Right ventricle myocardium superior (tissue), 1 donor: ENCODE measurements at regions not wholly inside any gene's neighbourhood (a gene's known extent, or its start where the extent isn't known, plus 50 kb on each side); places are given as distances from the start of the nearest gene placed in this dataset.

Experiments
- ATAC-seq: fragments of 200-7000 bp; cut with Tn5 transposase; one replicate; pipeline ENCODE4 v1.9.1; 2020; ENCODE audit warnings: mild to moderate bottlenecking; ENCODE audit not compliant: poor library complexity
- DNase-seq: peaks from one replicate; pipeline ENCODE4 v3.0.0-alpha.2; 2020
- intact Hi-C: fragments of 100-400 bp; cut with DNase I; formaldehyde crosslinking; loops from one replicate; pipeline ENCODE4 v1.11.2; 2022
- donor health status: DM: no; HTN: yes; CAD: no; lungs with severe emphysema.

DNA sequence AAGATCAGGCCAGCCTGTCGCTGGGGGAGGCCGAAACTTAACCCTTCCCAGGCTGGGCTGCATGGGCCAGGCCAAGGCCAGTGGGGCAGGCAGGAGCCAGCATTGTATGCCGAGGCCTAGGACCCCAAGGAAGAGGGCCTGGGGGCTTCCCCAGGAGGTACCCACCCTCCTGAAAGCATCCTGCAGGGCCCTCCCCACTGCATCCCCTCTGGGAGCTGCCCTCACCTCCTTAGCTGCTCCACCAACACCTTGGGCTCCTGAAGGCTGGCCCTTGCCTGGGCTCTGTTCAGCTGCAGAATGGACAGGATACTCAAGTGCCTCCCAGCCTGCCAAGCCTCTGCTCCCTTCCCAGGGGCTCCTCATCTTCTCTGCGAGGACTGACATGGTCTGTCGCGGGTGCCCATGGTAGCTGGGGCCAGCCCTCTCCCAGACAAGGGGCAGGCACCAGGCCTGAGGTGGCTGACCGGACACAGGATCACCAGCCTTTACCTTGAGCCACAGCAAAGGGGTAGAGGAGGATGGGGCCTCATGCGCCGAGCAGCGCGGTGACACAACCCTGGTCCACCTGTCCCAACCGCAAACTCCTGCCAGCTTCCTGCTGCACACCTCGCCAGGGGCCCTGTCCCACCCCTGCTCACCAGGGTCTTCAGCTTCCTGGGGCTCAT, 94.2 kb downstream of the MICALL2 start:
- ATAC-seq (no peak), DNase-seq (no peak)

DNA sequence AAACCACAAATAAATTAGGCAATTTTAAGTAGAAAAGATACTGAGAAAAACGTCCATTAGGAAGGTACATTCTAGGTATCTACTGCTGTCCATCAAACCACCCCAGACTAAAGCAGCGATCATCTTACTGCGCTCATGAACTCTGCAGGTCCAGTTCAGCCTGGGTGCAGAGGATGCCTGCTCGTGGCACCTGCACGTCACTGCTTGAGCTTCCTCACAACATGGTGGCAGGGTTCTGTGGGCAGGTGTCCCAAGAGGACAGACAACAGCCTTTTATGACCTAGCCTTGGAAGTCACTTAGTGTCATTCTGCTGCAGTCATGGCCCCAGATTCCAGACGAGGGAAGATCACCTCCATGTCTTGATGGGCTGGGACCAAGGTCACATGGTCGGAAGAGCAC, 93.4 kb downstream of the MICALL2 start:
- intact Hi-C loops, result no loop called here
- DNase-seq (no peak), ATAC-seq (no peak)

More for the DNA sequence above, 94.2 kb downstream of the MICALL2 start:
- intact Hi-C loops, result no loop called here

DNA sequence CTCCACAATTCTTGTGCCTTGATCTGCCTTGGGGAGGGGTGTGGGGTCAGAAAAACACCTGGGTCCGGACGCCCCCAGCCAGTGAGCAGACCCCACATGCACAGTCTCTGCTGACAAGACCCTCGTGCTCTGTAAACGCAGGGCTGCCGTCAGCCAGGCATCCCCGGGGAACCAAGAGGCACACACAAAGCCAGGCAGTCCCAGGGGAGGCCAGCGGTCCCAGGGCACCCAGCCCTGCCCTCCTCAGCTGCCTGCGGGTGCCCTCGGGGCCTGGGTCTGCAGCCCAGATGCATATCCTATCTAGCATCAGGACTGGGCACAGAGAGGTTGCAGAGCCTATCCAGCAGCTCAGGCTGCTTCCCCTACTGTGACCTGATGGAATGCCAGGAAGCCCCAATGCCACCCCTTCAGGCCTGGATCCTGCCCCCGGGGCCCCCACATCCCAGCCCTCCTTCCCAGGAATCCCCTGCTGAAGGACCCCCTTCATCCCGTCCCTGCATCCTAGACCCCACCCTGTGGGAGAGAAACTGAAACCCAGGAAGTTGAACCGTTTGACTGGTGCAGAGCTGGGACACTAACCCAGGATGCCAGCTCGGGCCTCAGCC, 92.4 kb downstream of the MICALL2 start:
- intact Hi-C loops, result no loop called here
- DNase-seq (peak; percentile 31), ATAC-seq (no peak)

DNA sequence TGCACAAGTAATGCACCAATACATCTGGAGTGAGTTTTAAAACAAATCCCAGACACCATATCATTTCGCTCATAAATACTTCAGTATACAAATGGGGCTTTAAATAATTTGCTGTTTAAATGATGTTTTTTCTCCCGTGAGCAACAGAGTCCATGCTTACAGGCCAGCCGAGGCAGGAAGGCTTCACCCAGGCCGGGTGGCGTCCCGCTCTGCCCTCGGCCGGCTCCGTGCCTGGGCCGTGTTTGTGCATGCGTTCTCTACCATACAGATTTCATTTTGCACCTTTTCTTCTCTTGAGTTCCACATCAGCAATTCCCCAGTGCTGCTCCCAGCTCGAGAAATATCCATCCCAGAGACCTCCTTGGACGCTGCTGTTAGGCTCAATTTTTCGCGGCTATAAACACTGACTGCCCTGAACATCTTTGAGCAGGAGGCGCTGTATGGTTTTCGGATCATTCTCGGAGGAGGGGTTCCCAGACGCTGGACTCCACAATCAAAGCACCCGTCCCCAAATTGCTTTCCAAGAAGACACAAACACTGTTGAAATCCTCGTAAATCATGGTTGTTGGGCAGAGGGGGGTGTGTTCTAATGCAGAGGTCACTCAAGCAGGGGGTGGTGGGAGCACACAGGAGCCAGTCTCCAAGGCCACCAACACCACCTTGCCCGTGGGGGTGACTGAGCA, 91.6 kb downstream of the MICALL2 start:
- ATAC-seq (no peak), DNase-seq (no peak)
- intact Hi-C loops, result no loop called here

DNA sequence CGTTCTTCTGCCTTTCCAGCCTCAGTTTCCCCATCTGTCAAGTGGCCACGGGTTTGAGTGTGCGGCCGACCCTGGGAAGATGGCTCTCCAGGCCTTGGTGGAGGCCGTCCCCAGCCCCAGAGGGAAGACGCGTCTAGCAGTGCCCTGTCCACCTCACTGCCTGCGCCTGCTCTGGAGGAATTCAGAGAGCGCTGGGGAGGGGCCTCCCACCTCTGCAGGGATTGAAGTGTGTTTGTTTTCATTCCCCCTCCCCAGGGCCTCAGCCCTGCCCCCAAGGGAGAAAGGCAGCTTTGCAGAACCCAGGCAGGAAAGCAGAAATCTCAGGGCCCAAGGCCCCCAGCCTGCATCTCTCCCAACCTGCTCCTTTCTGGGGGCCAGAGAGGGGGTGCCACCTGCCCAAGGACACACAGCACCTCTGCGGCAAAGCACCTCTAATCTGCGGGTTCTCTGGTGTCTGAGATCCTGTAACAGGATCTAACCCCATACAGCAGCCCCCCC, 91.0 kb downstream of the MICALL2 start:
- ATAC-seq (no peak), DNase-seq (no peak)

DNA sequence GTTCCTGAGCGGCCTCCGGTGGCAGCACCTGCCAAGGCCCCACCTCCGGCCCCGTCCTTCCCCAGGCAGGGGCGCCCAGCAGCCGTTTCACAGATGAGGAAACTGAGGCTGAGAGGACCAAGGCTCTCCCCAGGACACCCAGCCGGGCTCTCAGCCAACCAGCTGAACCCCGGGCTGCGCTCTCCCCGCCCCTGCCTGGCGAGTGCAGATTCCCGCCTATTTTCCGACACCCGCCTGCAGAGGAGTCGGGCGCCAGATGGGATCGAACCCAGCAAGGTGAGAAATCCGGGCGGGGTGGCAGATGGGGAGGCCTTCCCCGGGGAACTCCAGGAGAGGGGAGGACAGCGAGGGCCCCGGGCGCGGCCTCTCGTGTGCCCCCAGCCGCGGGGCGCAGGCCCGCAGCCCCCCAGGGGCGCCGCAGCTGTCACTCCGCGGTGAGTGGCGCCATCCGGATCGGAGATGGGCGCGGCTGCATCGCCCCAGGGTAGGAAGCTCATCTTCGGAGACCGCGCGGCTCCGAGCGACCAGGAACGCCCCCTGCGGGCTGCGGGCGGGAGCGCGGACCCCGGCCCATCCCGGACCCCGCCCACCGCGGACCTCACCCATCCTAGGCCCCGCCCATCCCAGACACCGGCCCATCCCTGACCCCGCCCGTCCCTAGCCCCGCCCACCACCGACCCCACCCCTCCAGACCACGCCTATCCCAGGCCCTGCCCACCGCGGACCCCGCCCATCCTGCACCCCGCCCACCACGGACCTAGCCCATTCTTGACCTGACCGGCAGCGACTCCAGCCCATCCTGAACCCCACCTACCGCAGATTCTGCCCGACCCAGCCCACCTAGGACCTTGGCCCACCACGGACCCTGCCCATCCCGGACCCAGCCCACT, 90.3 kb downstream of the MICALL2 start:
- no peak for ATAC-seq
- DNase-seq, result no peak
- intact Hi-C loops, result no loop called here

More for the DNA sequence above, 91.0 kb downstream of the MICALL2 start:
- intact Hi-C loops, result no loop called here

DNA sequence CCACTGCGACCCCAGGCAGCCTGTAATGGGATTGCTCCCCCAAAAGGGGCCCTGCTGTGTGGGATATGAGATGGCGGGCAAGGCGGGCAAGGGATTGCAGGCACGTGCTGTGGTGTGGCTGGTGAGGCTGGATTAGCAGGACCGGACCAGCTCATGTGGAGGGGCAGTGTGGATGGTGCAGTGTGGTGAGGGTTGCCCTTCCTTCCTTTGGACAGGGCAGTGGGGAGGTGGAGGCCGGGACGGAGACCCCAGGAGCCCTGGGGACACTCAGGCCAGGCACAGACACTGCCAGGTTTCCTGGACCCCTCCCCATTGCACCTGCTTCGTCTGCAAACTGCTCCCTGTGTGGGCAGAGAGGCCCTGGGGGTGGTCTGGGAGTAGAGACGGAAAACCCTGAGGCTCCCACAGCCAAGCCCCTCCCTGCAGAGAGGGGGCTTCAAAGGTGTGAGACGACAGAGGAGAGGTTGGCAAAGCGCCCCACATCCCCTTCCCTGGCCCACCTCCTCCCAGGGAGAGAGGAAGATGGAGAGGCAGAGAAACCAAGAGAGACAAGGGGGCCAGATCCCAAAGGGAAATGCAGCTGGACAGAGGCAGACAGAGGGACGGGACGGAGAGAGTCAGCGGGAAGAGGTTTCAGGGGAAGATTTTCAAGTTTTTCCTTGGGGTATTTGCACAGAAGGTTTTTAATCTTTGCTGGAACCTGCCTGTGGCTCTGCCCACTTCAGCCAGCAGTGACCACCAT, 89.2 kb downstream of the MICALL2 start:
- intact Hi-C loops, result no loop called here
- ATAC-seq, result no peak

DNA sequence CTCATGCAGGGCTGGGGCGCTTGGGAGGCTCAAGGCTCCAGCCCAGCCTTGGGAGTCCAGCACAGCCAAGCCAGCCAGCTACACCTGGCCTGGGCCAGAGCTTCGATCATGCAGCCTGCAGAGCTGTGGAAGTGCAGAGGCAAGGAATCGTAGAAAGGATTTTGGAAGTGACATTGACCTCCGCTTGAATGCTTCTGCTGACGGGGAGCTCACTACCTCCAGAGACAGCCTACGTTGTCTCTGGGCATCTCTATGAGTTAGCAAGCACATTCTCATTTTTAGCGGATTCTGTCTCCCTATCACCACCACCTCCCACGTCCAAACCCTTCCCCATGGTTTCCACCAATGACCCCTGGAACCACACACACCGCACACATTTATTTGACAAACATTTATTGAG, 88.5 kb downstream of the MICALL2 start:
- no peak for DNase-seq
- no peak for ATAC-seq
- intact Hi-C loops, result no loop called here

More for the DNA sequence above, 89.2 kb downstream of the MICALL2 start:
- DNase-seq, result no peak

DNA sequence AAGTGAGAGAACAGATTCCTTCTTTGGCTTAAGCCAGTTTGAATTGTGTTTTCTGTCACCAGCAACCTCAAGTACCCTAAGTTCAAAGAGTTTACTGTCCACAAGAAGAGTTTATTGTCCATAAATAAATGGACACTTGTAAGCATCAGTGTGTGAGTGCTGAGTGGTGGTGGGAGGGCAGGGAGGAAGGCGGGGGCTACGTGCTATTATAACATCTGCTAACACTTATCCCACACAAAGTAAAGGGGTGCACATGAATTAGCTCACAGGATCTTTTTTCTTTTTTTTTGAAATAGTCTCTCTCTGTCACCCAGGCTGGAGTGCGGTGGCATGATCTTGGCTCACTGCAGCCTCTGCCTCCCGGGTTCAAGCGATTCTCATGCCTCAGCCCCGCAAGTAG, 87.2 kb downstream of the MICALL2 start:
- intact Hi-C loops, result no loop called here
- no peak for ATAC-seq
- DNase-seq, result no peak

DNA sequence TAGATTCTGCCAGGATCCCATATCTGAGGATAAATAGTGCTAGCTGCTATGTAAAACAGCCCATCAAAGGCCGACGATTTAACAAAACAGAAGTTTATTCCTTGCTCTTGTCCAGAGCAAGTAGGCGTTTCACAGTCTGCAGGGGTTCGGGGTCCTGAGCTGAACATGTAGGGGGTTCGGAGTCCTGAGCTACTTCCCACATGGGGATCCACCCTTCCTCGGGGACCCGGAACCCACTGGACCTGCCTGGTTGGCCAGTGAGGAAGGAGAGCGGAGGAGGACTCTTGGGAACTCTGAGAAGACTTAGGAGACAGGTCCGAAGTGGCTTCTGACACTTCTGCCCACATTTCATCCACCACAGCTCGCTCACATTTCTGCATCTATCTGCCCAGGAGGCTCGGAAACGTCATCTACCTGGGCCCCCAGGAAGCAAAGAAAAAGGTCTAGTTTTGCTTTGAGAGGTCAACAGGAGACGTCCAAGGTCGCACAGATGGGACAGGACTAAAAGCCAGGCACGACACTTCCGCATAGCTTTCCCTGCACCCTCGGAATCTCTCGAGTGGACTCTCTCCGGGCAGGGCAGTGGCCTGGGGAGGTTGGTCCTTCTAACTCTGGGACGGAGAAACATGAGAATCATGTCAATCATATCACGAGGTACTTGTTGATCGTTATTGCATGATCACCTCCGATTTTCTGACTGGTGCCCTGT, 86.4 kb downstream of the MICALL2 start:
- intact Hi-C loops, result no loop called here
- ATAC-seq, result no peak
- no peak for DNase-seq

DNA sequence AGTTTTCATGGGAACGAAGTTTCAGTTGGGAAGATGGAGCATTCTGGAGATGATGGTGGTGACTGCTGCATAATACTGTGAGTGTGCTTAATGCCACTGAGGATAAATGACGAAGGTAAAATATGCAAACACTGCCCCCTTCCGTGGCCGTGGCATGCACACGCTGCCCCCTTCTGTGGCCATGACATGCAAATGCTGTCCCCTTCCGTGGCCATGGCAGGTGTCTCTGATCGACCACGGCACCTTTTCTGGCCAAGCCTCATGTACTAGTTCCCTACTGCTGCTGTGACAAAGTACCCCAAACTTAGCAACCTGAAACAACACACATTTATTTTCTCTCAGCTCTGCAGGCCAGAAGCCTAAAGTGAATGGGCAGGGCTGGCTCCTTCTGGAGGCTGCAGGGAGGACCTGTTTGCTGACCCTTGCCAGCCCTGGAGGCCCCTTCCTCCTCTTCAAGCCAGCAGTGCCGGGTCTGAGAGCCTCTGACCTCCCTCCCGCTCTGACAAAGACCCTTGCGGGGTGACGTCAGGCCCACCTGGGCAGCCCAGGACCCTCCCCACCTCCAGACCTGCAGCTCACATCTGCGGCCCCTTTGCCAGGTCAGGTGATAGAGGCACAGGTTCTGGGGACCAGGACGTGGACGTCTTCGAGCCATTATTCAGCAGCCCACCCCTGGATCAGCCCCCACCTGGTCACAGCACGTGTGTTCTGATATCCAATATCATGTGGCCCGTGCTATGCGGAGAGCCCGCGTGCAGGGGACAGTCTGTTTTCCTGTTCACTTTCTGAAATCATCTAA, 82.0 kb downstream of the MICALL2 start:
- intact Hi-C loops, result no loop called here
- DNase-seq, result peak; percentile 33
- no peak for ATAC-seq

DNA sequence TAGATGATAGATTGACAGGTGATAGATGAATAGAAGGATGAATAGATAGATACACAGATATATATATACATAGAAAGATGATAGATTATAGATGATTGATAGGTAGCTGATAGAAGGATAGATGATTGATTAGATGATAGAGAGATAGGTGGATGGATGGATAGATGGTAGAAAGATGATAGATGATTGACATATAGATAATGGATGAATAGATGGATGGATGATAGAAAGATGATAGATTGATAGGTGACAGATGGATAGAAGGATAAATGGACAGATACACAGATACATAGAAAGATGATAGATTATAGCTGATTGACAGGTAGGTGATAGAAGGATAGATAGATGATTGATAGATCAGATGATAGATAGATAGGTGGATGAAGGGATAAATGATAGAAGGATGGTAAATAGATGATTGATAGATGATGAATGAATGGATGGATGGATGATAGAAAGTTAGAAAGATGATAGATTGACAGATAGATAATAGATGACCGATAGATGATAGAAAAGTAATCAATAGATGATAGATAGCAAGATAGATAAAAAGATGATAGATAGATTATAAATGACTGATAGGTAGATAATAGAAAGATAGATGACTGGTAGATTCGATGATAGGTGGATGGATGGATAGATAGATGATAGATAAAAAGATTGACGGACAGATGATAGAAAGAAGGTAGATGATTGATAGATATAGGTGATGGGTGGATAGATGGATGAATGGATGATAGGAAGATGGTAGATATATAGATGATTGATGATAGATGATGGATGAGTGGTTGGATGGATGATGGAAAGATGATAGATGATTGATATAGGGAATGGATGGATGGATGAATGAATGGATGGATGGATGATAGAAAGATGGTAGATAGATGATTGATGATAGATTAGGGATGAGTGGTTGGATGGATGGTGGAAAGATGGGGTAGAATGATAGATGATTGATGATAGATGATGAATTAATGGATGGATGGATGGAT, 80.4 kb downstream of the MICALL2 start:
- DNase-seq, result no peak
- intact Hi-C loops, result no loop called here
- ATAC-seq, result no peak

DNA sequence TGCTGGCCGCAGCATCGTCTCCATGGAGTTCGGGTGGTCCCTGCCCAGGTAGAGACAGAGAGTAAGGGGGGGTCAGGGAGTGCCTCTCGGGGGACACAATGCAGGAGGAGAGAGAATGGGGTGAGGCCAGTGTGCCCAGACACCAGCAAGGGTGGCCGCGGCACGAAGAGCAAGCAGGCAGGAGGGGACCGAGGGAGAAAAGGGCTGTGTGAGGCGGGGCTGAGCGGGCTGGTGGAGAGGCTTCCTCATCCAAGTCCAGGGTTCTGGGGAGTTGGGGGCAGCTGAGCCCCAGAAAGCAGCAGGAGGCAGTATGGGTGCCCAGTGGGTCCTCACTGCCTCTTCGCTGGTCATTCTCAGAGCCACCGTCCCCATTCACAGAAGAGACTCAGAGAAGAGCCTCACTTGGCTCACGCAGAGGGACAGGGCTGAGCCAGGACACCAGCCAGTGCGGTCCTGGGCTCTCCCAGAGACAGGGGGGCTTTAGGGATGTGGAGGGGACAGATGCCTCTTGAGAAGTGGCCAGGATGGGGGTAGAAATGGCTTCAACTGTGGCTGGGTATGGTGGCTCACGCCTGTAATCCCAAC, 78.9 kb downstream of the MICALL2 start:
- DNase-seq, result peak; percentile 28
- intact Hi-C loops, result no loop called here
- ATAC-seq, result no peak

DNA sequence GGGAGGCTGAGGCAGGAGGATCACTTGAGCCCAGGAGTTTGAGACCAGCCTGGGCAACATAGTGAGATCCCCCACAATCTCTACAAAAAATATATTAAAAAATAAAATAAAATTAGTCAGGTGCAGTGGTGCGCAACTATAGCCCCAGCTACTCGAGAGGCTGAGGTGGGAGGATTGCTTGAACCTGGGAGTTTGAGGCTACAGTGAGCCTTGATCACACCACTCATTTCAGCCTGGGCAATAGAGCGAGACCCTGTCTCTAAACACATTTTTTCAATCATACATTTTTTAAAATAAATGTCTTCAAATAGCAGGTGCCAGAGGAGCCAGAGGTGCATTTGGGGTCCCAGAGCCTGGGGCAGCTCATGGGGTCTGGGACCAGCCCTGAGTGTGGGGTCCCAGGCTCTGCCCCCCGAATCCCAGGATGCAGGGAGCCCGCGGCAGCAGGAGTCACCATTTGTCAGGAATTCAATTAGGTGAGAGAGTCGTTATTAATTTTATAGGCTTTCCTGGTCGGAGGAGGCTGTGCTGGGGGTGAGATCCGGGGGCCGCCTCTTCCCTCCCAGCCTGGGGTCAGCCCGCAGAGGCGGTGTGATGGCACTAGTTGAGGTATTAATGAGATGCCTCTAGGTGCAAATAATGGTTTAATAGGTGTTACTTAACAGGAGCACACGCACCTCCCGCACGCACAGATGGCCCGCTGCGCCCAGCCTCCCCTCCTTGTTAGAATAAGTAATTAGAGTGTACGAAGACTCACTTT, 78.3 kb downstream of the MICALL2 start:
- intact Hi-C loops, result no loop called here
- ATAC-seq, result no peak

More for the DNA sequence above, 78.3 kb downstream of the MICALL2 start:
- peak; percentile 37 for DNase-seq
